HepG2 (cell line): ENCODE measurements at regions not wholly inside any gene's neighbourhood (a gene's known extent, or its start where the extent isn't known, plus 50 kb on each side); places are given as distances from the start of the nearest gene placed in this dataset.

Source experiments
- ATAC-seq: fragments of 200-7000 bp; cut with Tn5 transposase; 3 replicates; pipeline ENCODE4 v1.9.1; 2020; ENCODE audit warnings: mild to moderate bottlenecking, moderate library complexity
- BruUV-seq: library from RNA; stranded (reverse); fragments of 400-500 nt; replicated peaks from 2 replicates; lab custom pipeline; 2021; lab: Mats Ljungman, UMichigan
- CTCF ChIA-PET: fragments of 300-600 bp; formaldehyde crosslinking; extraction: SDS; loops from one replicate; lab custom pipeline; 2021; ENCODE audit warnings: low total read pairs, inconsistent platforms, low intra/inter-chr PET ratio; lab: Yijun Ruan, JAX
- POLR2A ChIA-PET: fragments of 350-600 bp; sonication (Branson Sonifier 250); formaldehyde crosslinking; loops from one replicate; lab custom pipeline; 2020; ENCODE audit warnings: antibody characterized with exemption, inconsistent platforms; lab: Yijun Ruan, JAX
- DNase-seq: peaks from one replicate; pipeline ENCODE4 v3.0.0-alpha.2; 2015; ENCODE audit warnings: low spot score
- FAIRE-seq: peaks from 3 replicates; lab custom pipeline; 2011; peaks lifted over from hg19 to GRCh38; lab: Jason Lieb, UNC
- H2AFZ ChIP-seq: one replicate; pipeline ENCODE4 v1.6.1; 2011; ENCODE audit warnings: low read length, inconsistent platforms
- H3K27ac ChIP-seq: fragments of 300-600 bp; 3 replicates; pipeline ENCODE4 v1.8.0; 2011; ENCODE audit warnings: mixed run types, mild to moderate bottlenecking, mixed read lengths, low read length, inconsistent platforms; ENCODE audit not compliant: insufficient read depth; ENCODE audit errors: extremely low read length
- H3K27me3 ChIP-seq, 2 experiments: fragments of 200-600 bp in 1 of 2; 2 replicates in 1 of 2; 3 replicates in 1 of 2; pipeline versions ENCODE4 v1.6.0 to v1.8.0; 2011; ENCODE audit warnings: low read length in 2 of 2, mild to moderate bottlenecking in 2 of 2, moderate library complexity in 2 of 2, inconsistent platforms in 1 of 2; ENCODE audit not compliant: insufficient read depth in 2 of 2, control insufficient read depth in 1 of 2
- H3K36me3 ChIP-seq, 2 experiments: fragments of 200-600 bp in 1 of 2; replicated peaks in 1 of 2; 2 replicates in 1 of 2; 3 replicates in 1 of 2; pipeline versions ENCODE4 v1.5.1 to v1.8.0; 2011; ENCODE audit warnings: low read length in 2 of 2, inconsistent platforms in 1 of 2; ENCODE audit not compliant: insufficient read depth in 2 of 2, control insufficient read depth in 1 of 2
- H3K4me1 ChIP-seq: 2 replicates; pipeline ENCODE4 v1.5.1; 2012; ENCODE audit warnings: low read length, inconsistent platforms; ENCODE audit not compliant: insufficient read depth
- H3K4me2 ChIP-seq: 2 replicates; pipeline ENCODE4 v1.6.0; 2011; ENCODE audit warnings: low read depth, low read length, inconsistent platforms
- H3K4me3 ChIP-seq, 3 experiments: fragments of 200-600 bp in 1 of 3; sonication (generic), shearing (Covaris generic) in 1 of 3; replicated peaks in 1 of 3; 2 replicates each; pipeline ENCODE4 v1.5.1; 2011 to 2016; ENCODE audit warnings: low read length in 3 of 3, inconsistent platforms in 2 of 3, low read depth in 2 of 3, mild to moderate bottlenecking in 2 of 3, control low read depth in 1 of 3, mixed read lengths in 1 of 3; ENCODE audit not compliant: insufficient read depth in 1 of 3
- H3K79me2 ChIP-seq: one replicate; pipeline ENCODE4 v1.6.1; 2011; ENCODE audit warnings: low read length, inconsistent platforms; ENCODE audit not compliant: insufficient read depth
- H3K9ac ChIP-seq: 2 replicates; pipeline ENCODE4 v1.6.0; 2011; ENCODE audit warnings: mild to moderate bottlenecking, low read depth, low read length, inconsistent platforms; ENCODE audit not compliant: insufficient read depth
- H3K9me3 ChIP-seq: 2 replicates; pipeline ENCODE4 v1.5.1; 2012; ENCODE audit warnings: mild to moderate bottlenecking, low read length
- H4K20me1 ChIP-seq: 2 replicates; pipeline ENCODE4 v1.6.0; 2011; ENCODE audit warnings: inconsistent platforms, mild to moderate bottlenecking, low read length, moderate library complexity; ENCODE audit not compliant: insufficient read depth
- GTF3A ChIP-seq: sonication (generic); formaldehyde crosslinking; conservative IDR thresholded peaks from 2 replicates; pipeline ENCODE4 v1.4.0; 2020; ENCODE audit warnings: mild to moderate bottlenecking, missing genetic modification reagents
- IKZF4 ChIP-seq: sonication (generic); formaldehyde crosslinking; IDR thresholded peaks from 2 replicates; pipeline ENCODE4 v1.5.1; 2020; ENCODE audit warnings: borderline replicate concordance, mild to moderate bottlenecking, low read depth, missing genetic modification reagents; ENCODE audit errors: not compliant biosample characterization
- NCOA5 ChIP-seq: sonication (generic); formaldehyde crosslinking; IDR thresholded peaks from 2 replicates; pipeline ENCODE4 v1.4.0; 2020; ENCODE audit warnings: missing genetic modification reagents
- SALL2 ChIP-seq: sonication (generic); formaldehyde crosslinking; IDR thresholded peaks from 2 replicates; pipeline ENCODE4 v1.8.1; 2023; ENCODE audit warnings: mild to moderate bottlenecking, missing genetic modification reagents, inconsistent platforms
- SAP130 ChIP-seq: IDR thresholded peaks from 2 replicates; pipeline ENCODE4 v1.6.1; 2016; ENCODE audit warnings: low read depth
- SCMH1 ChIP-seq: sonication (generic); formaldehyde crosslinking; IDR thresholded peaks from 2 replicates; pipeline ENCODE4 v1.9.0; 2021; ENCODE audit warnings: missing genetic modification reagents, mild to moderate bottlenecking, borderline replicate concordance
- SP5 ChIP-seq: IDR thresholded peaks from 2 replicates; pipeline ENCODE4 v1.6.1; 2016; ENCODE audit warnings: low read depth, borderline replicate concordance
- TOPORS ChIP-seq: sonication (generic); formaldehyde crosslinking; IDR thresholded peaks from 2 replicates; pipeline ENCODE4 v1.8.0; 2023; ENCODE audit warnings: mild to moderate bottlenecking, missing genetic modification reagents
- ZNF510 ChIP-seq: sonication (generic); formaldehyde crosslinking; IDR thresholded peaks from 2 replicates; pipeline ENCODE4 v1.4.0; 2020; ENCODE audit warnings: low read depth, mild to moderate bottlenecking, missing genetic modification reagents
- ZNF775 ChIP-seq: sonication (generic); formaldehyde crosslinking; IDR thresholded peaks from 2 replicates; pipeline ENCODE4 v1.4.0; 2020; ENCODE audit warnings: missing genetic modification reagents, mild to moderate bottlenecking, moderate library complexity, borderline replicate concordance
- WGBS: methylation state at CpG from one replicate; pipeline ENCODE4 v1.1.6; 2017; ENCODE audit warnings: low lambda C conversion rate; 5-methylcytosine and 5-hydroxymethylcytosine counted together
- in situ Hi-C: cut with HindIII; loops from 2 replicates; pipeline ENCODE4 v1.10.0; 2017; ENCODE audit warnings: low pct_unique_long_range_greater_than_20kb; ENCODE audit not compliant: extremely low pct_ligation_motif_present
- intact Hi-C: fragments of 100-400 bp; cut with micrococcal nuclease; formaldehyde crosslinking; loops from one replicate; pipeline ENCODE4 v1.10.0; 2022; ENCODE audit not compliant: unreplicated experiment
- TF ChIP-seq, protein P1 (sequence below): sonication (generic); formaldehyde crosslinking; IDR thresholded peaks from 2 replicates; pipeline ENCODE4 v1.4.0; 2020; ENCODE audit warnings: missing genetic modification reagents; ENCODE audit errors: not compliant biosample characterization
- TF ChIP-seq, protein P2 (sequence below): IDR thresholded peaks from 2 replicates; pipeline ENCODE4 v1.6.1; 2016; ENCODE audit warnings: mild to moderate bottlenecking, missing biosample characterization, missing genetic modification reagents
- TF ChIP-seq, protein P3 (sequence below): sonication (generic); formaldehyde crosslinking; IDR thresholded peaks from 2 replicates; pipeline ENCODE4 v1.4.0; 2020; ENCODE audit warnings: mild to moderate bottlenecking, missing genetic modification reagents, borderline replicate concordance
- TF ChIP-seq, protein P4 (sequence below): sonication (generic); formaldehyde crosslinking; conservative IDR thresholded peaks from 2 replicates; pipeline ENCODE4 v1.8.1; 2023; ENCODE audit warnings: missing genetic modification reagents
- TF ChIP-seq, protein P5 (sequence below): sonication (generic); formaldehyde crosslinking; IDR thresholded peaks from 2 replicates; pipeline ENCODE4 v1.5.0; 2020; ENCODE audit warnings: mild to moderate bottlenecking, missing genetic modification reagents, moderate library complexity

DNA sequence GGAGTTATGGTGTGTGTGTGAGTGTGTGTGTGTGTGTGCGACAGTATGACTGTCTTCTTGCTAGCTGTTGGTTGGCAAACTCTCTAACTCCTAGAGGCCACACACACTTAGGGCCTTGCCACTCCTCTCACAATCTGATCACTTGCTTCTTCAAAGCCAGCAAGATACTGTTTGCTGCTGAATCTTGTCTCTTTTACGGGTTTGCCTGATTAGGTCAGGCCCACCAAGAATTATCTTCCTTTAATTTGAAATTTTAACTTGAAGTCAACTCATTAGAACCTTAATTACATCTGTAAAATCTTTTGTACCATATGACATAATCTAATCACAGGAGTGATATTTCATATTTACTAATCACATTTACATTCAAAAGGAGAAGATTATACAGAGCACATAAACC, 359.2 kb upstream of the SGCG start:
- Histone ChIP-seq H3K27me3 (no peaks in the 10 kb centered on the region), H3K79me2 (no peaks in the 10 kb centered on the region), H3K4me3 (no peak overlapping the region), H3K9me3 (no peaks in the 10 kb centered on the region), H3K9ac (no peak overlapping the region), H3K4me2 (no peak overlapping the region), H3K27ac (no peak overlapping the region), H2AFZ (no peak overlapping the region), H3K36me3 (no peaks in the 10 kb centered on the region), H4K20me1 (no peaks in the 10 kb centered on the region), H3K4me1 (no peaks in the 10 kb centered on the region)
- DNase-seq (no peak), ATAC-seq (no peak), FAIRE-seq (no peak)
- no TSS peak for BruUV-seq
- intact Hi-C loops: no loop called here
- POLR2A ChIA-PET: no interaction called here
- CTCF ChIA-PET: no interaction called here
- WGBS: 36% methylated on average over 2 of the region's 2 CpGs
- in situ Hi-C loops: loop anchor here (25.0 kb wide), 1 partner anchor 491 kb away; no protein-coding TSS in a partner anchor
- TF ChIP-seq, protein P1, sequence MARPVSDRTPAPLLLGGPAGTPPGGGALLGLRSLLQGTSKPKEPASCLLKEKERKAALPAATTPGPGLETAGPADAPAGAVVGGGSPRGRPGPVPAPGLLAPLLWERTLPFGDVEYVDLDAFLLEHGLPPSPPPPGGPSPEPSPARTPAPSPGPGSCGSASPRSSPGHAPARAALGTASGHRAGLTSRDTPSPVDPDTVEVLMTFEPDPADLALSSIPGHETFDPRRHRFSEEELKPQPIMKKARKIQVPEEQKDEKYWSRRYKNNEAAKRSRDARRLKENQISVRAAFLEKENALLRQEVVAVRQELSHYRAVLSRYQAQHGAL (CRISPR knock-in tag): no peak
- TF ChIP-seq NCOA5 (CRISPR knock-in tag): no peak
- TF ChIP-seq, protein P2, sequence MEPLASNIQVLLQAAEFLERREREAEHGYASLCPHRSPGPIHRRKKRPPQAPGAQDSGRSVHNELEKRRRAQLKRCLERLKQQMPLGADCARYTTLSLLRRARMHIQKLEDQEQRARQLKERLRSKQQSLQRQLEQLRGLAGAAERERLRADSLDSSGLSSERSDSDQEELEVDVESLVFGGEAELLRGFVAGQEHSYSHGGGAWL (CRISPR knock-in tag): no peak
- TF ChIP-seq GTF3A (CRISPR knock-in tag): no peak
- TF ChIP-seq TOPORS: no peak
- no peak for TF ChIP-seq SAP130 (CRISPR knock-in tag)
- TF ChIP-seq ZNF775 (CRISPR knock-in tag): no peak
- TF ChIP-seq, protein P3, sequence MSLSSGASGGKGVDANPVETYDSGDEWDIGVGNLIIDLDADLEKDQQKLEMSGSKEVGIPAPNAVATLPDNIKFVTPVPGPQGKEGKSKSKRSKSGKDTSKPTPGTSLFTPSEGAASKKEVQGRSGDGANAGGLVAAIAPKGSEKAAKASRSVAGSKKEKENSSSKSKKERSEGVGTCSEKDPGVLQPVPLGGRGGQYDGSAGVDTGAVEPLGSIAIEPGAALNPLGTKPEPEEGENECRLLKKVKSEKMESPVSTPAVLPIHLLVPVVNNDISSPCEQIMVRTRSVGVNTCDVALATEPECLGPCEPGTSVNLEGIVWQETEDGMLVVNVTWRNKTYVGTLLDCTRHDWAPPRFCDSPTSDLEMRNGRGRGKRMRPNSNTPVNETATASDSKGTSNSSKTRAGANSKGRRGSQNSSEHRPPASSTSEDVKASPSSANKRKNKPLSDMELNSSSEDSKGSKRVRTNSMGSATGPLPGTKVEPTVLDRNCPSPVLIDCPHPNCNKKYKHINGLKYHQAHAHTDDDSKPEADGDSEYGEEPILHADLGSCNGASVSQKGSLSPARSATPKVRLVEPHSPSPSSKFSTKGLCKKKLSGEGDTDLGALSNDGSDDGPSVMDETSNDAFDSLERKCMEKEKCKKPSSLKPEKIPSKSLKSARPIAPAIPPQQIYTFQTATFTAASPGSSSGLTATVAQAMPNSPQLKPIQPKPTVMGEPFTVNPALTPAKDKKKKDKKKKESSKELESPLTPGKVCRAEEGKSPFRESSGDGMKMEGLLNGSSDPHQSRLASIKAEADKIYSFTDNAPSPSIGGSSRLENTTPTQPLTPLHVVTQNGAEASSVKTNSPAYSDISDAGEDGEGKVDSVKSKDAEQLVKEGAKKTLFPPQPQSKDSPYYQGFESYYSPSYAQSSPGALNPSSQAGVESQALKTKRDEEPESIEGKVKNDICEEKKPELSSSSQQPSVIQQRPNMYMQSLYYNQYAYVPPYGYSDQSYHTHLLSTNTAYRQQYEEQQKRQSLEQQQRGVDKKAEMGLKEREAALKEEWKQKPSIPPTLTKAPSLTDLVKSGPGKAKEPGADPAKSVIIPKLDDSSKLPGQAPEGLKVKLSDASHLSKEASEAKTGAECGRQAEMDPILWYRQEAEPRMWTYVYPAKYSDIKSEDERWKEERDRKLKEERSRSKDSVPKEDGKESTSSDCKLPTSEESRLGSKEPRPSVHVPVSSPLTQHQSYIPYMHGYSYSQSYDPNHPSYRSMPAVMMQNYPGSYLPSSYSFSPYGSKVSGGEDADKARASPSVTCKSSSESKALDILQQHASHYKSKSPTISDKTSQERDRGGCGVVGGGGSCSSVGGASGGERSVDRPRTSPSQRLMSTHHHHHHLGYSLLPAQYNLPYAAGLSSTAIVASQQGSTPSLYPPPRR (CRISPR knock-in tag): no peak
- TF ChIP-seq SALL2 (CRISPR knock-in tag): no peak
- TF ChIP-seq ZNF510 (CRISPR knock-in tag): no peak
- TF ChIP-seq IKZF4: no peak
- TF ChIP-seq, protein P4, sequence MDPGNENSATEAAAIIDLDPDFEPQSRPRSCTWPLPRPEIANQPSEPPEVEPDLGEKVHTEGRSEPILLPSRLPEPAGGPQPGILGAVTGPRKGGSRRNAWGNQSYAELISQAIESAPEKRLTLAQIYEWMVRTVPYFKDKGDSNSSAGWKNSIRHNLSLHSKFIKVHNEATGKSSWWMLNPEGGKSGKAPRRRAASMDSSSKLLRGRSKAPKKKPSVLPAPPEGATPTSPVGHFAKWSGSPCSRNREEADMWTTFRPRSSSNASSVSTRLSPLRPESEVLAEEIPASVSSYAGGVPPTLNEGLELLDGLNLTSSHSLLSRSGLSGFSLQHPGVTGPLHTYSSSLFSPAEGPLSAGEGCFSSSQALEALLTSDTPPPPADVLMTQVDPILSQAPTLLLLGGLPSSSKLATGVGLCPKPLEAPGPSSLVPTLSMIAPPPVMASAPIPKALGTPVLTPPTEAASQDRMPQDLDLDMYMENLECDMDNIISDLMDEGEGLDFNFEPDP (CRISPR knock-in tag): no peak
- TF ChIP-seq, protein P5, sequence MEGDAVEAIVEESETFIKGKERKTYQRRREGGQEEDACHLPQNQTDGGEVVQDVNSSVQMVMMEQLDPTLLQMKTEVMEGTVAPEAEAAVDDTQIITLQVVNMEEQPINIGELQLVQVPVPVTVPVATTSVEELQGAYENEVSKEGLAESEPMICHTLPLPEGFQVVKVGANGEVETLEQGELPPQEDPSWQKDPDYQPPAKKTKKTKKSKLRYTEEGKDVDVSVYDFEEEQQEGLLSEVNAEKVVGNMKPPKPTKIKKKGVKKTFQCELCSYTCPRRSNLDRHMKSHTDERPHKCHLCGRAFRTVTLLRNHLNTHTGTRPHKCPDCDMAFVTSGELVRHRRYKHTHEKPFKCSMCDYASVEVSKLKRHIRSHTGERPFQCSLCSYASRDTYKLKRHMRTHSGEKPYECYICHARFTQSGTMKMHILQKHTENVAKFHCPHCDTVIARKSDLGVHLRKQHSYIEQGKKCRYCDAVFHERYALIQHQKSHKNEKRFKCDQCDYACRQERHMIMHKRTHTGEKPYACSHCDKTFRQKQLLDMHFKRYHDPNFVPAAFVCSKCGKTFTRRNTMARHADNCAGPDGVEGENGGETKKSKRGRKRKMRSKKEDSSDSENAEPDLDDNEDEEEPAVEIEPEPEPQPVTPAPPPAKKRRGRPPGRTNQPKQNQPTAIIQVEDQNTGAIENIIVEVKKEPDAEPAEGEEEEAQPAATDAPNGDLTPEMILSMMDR (CRISPR knock-in tag): no peak
- no peak for TF ChIP-seq SP5 (CRISPR knock-in tag)
- no peak for TF ChIP-seq SCMH1 (CRISPR knock-in tag)
